Nucleus accumbens (tissue), 56 donors: ENCODE measurements at regions not wholly inside any gene's neighbourhood (a gene's known extent, or its start where the extent isn't known, plus 50 kb on each side); places are given as distances from the start of the nearest gene placed in this dataset.

Experiments
- DNase-seq, 56 donors: peaks; one replicate each; lab custom pipeline; 2025; lab: John Stamatoyannopoulos, UW

DNA sequence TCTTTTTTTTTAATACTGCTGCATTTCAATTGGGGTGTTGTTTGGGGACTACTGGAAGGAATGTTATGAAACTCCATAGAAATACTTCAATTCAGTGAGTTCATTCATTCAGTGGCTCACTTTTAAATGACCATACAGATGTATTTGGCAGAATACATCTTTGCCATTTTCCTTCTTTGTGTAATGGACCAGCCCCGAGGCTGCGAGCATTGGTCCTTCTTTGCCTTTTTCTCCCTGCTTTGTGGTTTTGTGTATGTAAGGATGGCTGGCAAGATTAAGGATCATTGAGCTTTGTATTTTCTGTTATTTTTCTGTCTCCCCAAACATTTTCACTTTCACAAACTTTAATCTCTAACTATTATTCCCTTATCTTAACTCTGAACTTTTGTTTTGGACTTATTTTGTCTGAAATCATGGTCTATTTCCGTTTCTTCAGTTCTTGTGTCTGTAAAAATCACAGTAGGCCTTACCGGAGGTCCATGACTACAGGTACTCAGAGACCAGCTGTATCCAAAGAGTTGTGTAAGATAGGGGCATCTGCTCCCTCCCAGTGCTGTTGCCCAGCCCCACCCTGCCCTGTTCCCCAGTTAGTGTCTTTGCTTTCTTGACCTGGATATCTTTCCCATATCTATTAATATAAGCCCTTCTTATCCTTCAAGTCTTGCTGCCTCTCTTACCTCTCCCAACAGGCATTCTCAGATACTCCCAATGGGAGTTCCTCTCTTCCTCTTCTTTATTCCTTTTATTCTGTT lies 154.3 kb upstream of the DMRT1 start:
- no peak for DNase-seq

DNA sequence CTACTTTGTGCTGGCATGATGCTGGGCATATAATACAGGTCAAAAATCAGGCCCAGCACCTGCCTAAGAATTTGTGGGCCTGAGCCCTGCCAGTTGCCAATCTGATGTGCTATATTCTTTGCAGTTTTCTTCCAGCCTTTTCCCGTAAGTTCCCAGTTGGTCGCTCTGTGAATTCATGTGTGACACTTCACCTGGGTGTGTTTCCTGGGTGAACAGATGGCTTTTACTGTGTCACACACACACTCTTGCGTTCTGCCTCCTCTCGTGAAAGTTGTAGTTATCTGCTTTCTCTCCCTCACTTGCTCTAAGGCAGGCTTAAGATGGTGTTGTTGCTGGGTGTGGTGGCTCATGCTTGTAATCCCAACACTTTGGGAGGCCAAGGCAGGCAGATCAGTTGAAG lies 153.5 kb upstream of the DMRT1 start:
- no peak for DNase-seq

DNA sequence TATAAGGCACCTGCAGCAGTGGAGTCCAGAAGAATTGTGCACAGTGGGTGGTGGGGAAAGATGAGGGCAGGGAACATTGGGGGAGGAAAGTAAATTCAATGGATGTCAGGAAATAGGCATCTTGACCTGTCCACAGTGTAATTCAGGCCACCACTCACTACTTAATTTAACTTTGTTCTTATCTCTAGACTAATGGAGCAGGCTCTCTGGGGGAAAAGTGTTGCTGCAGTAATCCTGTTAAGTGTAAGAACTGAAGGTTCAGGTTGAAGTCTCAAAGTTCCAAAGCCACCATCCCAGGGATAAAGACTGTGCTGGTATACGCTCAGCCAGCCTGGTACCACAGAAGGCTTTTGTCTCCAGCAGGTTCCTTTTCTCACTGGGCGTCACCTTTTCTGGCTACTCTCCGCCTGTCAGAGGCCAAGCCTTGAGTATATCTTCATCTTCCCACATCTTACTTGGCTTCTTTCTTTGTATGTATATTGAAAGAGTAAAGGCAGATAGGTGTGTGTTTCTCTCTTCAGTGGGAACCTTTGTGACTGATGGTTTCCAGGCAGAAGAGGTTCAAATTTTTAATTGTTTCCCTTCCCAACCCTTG lies 150.9 kb upstream of the DMRT1 start:
- no peak for DNase-seq

DNA sequence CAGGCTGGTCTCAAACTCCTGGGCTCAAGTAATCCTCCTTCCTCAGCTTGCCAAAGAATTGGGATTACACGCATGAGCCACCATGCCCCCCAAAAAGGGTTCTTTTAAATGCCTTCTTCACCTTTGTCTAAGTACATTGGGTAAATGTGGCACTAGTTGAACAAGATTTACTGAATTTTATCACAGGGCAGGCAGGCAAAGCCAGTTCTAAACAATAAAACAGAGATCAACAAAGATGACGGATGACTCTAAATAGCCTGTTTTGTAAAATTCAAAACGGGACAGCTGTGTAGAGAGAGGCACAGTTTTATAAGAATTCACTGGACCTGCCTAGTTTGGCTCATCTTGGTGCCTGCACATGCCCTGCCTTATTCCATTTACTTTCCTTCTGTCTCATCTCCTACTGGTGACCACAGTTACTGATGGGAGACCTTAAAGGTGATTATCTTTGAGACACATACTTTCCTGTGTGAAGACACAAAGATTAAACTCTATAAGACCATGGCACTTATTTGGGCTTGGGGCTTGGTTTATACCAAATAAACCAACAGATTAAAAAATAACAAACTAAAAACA lies 149.6 kb upstream of the DMRT1 start:
- no peak for DNase-seq

DNA sequence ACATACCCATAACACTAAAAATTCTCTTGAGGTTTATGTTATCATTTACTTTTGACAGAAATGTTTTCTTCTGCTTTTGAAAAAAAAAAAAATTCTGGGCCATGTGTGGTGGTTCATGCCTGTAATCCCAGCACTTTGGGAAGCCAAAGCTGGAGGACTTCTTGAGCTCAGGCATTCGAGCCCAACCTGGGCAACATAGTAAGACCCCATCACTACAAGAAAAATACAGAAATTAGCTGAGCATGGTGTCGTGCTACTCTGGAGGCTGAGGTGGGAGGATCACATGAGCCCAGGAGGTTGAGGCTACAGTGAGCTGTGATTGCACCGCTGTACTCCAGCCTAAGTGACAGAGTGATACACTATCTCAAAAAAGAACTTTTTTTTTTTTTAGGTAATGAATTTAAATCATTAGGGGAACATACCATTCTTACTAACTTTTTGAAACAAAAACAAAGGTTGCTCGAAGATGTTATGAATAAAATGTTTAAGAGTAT lies 148.8 kb upstream of the DMRT1 start:
- no peak for DNase-seq

DNA sequence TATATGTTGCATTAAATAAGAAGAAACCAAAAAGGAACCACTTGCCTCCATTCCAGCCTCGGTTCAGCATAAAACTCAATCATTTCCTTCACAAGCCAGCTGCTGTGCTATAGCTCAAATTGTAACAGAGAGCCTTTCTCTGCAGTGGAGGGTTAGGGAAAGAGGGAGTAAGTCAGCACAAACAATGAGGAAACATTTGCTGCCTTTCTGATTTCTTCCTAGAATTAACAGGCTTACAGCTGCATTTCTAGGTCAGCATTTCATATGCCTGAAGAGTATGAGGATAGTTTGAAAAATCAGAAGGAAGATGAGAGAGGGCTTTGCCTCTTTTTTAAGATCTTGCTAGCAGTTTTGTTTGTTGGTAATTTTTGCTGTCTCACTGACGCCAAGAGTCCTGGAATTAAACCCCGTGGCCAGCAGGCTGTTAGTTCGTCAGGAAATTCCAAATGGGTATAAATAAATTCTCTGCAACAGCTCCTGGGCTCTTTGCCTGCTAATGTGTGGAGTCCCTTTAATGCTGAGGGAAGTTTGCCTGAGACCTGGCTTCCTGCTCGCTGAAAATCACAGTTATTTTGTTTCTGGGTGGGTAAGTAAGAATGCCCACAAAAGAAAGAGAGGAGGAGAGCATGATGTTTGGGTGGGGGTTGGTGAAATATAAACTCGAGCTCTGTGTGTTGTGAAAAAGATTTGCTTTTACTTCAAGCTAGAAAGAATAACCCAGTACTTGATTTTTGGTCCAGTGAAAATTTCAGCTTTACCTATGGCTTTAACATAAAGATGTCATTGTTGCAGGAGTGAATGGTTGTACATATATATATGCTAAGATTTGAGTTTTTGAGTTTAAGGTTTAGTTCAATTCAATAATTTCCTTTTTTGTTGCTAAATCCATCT lies 148.1 kb upstream of the DMRT1 start:
- DNase-seq, result peak in 33 of 56 donors; percentile 24 to 82 (median 41)

DNA sequence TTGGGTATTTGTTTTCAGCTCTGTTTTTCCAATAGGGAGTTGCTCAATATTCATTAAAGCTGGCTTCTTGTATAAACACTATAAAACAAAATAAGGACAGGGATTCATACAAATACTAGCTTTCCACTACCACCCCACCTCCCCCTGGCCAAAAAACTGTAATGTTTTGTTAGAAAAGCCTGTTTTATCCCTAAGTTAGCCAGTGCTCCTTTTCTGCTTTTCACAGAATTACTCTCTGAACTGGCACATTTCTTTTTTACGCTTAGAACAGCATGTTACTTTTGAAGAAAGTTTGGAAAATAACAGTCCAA lies 147.4 kb upstream of the DMRT1 start:
- DNase-seq, result no peak

DNA sequence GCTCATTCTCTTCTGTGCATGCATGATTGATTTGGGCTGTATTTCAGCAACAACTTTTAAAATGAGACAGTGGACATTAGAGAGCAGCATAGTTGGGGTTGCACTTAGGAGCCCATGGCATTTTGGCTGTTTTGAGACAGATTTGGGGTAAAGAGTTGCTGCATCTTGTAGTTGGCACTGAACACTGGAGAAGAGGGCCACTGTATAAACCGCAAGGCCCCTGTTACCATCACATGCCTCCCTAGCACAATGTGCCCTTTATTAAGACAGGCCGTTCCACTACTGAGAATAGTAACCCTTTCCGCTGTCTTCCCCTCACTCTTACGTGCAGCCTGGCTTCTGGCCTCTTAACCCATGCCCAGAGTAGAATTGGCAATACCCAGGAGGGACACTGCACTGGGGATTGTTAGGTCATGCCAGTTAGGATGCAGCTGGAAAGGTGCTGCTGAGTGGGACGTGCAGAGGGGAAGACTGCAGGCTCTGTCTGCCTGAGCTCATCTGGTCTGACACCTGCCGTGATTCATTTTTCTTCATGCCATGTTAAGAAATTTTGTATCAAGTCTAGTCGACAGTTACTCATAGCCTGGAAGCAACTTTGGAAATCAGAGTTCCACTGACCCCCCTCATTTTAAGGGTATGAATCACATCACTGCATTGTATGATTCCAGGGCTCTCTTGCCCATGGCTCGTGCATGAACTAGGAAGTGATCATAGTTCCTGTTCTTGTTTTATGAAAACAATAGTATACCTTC lies 146.9 kb upstream of the DMRT1 start:
- DNase-seq, result peak in 51 of 56 donors; percentile 28 to 84 (median 65)

DNA sequence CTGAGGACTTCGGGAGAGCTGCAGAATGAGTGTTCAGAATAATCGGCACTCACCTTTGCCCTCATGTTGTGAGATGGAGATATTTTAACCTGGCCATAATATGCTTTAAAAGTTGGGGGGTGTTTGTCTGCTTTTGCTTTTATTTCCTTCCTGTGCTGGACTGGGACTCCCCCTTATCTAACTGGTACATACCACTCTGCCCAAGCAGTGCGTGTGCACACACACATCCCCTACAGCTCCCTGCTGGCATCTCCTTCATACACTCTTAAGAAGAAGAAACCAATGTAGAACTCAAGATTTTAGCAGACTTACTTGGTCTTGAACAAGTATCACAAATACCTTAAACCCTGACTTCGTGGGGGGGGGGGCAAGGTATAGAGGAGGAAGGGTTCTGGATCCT lies 146.2 kb upstream of the DMRT1 start:
- no peak for DNase-seq

DNA sequence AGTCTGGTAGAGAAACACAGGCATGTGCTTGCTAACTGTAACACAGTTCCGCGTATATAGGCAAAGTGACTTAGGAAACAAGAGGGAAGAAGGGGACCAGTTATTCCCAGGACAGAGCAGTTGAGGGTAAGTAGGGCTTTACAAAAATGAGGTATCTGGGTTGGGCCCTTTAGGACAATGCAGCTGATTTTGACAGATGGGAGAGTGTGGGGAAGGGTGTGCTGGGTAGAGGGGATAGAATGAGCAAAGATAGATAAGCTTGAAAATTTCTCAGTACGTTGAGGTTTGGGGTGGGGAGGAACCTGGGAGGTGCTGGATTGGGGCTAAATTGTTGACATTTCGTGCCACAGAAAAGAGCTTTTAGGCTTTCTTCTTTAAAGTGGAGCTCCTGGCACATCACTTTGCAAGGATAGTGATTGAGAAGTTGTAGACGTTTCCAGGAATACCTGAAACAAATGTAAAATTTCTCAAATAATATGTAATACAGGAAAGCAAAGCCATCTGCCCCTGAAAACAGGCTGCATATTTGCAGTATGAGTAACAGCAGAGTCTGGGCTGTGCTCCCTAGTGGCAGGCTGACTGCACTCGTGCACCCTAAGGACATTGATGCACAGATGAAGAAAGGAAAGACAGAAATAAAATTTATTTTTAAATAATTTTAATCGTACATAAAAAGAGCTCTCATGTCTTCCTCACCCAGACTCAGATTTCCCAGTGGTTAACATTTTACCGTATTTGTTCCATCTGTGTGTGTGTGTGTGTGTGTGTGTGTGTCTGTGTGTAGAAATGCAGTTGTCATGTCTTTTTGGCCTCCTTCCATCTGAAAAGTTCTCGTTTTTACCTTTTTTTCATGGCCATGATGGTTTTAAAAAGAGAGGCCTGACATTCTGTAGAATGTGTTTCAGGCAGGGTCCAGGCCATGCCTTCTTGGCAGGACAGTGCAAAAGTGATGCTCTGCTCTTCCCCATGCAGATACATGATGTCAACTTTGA lies 144.9 kb upstream of the DMRT1 start:
- peak in 12 of 56 donors; percentile 15 to 45 (median 26) for DNase-seq

DNA sequence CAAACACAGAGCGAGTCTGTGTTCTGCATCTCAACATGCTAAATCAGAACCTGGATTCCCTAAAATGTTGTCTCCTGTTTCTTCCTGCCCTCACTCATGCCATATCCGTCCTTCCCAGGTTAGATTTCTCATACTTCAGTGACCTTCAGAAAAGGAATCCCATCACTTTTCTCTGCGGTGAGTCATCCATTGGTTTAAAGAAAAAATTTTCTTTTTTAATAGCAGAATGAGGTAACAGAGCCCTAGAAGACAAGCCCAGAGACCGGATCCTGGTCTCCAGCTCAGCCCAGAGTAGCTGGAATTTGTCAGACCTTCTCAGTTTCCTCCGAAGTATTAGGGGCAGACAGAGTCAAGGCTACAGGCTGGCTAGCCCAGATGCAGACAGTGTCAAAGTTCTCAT lies 143.2 kb upstream of the DMRT1 start:
- no peak for DNase-seq

DNA sequence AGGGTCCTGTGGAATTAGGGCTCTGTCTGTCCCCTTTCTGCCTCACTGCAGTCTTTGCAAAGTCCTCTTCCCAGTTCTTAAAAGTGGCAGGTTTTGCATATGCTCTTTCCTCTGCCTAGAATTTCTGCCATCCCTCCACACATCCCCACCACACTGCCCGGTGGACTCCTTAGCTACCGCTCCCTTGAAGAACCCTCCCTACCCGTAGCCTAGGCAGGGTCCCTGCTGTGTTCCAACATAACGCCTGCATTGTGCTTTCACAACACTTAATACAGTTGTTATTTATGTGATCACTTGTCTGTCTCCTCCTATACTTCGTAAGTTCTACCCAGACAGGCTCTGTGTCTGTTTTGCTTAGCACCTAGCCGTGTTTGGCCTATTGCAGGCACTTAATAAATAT lies 142.5 kb upstream of the DMRT1 start:
- DNase-seq, result peak in 1 of 56 donors; percentile 13

DNA sequence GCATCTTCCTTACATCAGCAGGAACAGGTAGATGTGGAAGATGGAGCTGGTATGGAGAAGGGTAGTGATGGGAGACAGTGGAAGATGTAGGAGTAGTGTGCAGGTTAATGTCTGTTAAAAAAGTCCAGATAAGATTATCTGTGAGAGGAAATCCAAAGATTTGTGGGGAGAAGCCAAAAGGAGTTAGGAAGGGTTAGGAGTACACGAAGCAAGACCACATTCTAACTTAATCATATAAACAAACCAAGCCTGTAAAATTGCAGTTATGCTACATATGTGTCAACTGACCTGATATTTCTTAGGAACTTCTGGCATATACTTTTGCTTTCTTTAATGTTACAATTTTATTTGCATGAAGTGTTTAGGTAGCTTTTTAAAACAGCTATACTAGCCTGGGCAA lies 142.1 kb upstream of the DMRT1 start:
- no peak for DNase-seq

DNA sequence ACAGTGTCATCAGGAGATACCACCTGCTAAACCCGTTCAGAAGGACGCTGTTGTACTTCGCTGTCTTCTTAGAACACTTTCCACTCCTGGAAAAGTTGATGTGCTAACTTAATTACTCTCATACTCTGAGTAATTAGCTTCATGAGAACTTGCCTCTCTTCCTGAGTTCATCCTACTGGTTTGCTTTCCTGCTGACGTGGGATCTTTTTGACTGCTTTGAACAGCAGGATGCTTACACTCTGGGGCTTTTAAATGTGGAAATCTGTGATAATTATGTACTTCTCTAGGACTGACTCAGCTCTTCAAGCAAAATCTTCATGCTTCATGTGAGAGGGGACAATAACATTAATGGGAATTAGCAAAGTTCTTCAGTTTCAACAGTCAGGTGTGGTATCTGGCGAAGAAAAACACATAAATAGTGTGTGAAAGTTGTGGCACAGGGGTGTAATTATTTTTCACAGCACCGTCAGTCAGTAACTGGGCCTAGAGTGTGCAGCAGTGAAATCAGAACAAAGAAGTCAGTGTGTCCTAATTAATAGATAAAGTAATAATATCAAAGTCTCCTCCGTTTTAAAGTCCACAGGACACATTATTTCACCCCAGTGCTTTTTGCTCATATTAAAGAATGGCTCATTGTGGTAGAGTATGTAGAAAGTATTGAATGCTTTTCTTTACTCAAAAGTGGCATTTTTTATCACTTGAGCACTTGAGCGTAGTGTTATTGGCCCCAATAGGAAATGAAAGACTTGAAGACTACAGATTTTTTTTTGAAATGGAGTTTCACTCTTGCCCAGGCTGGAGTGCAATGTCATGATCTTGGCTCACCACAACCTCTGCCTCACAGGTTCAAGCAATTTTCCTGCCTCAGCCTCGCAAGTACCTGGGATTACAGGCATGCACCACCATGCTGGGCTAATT lies 140.9 kb upstream of the DMRT1 start:
- DNase-seq, result no peak

DNA sequence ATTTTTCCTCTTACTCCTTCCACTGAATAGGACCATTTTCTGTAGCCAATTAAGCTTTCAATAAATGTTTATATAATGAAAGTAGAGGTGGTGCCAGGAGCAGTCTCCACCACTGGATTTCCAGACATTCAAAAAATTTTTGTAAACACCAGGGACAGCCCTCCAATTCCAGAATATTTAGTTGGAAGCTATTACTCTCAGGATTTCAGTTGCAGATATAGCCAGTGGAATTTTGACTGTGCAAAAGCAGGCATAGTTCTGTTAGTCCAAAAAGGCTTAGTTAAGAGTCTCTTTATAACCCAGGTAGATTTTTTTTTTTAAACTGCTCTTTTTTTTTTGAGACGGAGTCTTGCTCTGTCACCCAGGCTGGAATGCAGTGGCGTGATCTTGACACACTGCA lies 138.1 kb upstream of the DMRT1 start:
- no peak for DNase-seq

DNA sequence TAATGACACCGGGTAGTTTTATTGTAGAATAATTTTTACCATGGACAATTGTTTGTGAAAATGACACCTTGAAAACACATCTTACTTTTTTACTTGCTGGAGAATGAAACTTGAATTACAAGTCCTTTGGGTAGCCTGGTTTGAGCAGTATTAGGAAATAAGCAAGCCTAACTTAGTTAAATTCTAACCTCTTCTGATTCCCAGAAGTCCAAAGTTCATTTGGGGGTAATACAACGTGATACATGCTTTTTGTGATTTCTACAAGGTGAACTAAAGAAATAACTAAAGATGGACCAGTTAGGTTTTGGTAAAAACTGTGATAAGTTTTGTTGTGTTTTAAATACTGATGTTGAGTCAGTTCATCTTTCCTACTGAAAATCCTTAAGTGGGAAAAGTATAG lies 135.4 kb upstream of the DMRT1 start:
- DNase-seq, result no peak

DNA sequence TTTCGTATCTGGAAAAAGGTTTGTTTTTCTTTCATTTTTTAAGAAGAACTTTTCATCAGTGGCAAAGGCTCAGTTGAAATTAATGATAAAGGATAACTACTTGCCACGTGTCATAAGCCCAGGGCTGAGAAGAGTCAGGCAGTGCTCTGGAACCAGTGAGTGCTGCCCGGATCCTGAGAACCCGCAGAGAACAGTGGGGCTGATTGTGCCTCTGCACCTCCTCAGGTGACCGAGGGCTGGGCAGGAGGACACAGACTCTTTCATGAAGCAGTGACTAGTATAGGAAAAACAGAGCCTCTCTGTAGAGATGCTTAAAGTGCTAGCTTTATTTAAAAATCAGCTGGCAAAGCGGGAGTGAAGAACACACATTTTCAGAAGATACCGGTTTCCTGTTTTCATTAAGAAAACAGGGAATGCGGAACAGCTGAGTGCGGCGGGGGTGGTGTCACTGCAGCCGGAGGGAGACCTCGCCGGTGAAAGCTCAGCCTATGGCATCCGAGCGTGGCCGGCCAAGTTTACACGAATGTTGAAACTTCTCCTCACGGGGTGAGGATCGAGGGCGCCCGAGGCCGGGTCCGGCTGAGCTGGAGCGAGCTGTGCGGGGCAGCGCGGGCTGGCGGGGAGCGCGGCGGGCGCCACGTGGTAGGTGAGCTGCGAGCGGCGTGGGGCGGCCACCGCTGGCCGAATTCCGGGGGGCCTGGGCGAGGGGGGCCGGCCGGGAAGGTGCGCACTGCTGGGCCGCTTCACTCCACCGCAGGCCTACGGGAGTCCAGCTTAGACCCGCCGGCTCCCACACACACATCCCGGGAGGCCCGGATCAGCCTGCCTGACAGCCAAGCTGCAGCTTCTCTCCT lies 134.7 kb upstream of the DMRT1 start:
- peak in 44 of 56 donors; percentile 14 to 76 (median 58) for DNase-seq
